ENCODE measurements at regions not wholly inside any gene's neighbourhood (a gene's known extent, or its start where the extent isn't known, plus 50 kb on each side); places are given as distances from the start of the nearest gene placed in this dataset.

GRCh38 chr5:92588876-92589275 is 992.1 kb downstream of the NR2F1-AS1 start:
- TF ChIP-seq CTCF (IDR thresholded peaks at IDR 0.05): no peak
- no peak for TF ChIP-seq POLR2A (IDR thresholded peaks at IDR 0.05)

All from heart left ventricle (tissue), 13 donors.